NB4 (cell line): ENCODE measurements at regions not wholly inside any gene's neighbourhood (a gene's known extent, or its start where the extent isn't known, plus 50 kb on each side); places are given as distances from the start of the nearest gene placed in this dataset.

Source experiments
- CTCF ChIP-seq: IDR thresholded peaks from one replicate; pipeline ENCODE4 v1.5.1; 2012; ENCODE audit warnings: low read depth, low read length
- MAX ChIP-seq: IDR thresholded peaks from 2 replicates; pipeline ENCODE4 v1.6.1; 2011; ENCODE audit warnings: low read depth, low read length
- MYC ChIP-seq: IDR thresholded peaks from 2 replicates; pipeline ENCODE4 v1.6.1; 2011; ENCODE audit warnings: low read depth, low read length
- POLR2A ChIP-seq: IDR thresholded peaks from 2 replicates; pipeline ENCODE4 v1.6.1; 2011; ENCODE audit warnings: mild to moderate bottlenecking; ENCODE audit not compliant: insufficient read length; ENCODE audit errors: extremely low read depth

GRCh38 chr9:113656771-113657670 lies 193.5 kb downstream of the RGS3 start:
- TF ChIP-seq POLR2A: no peak
- no peak for TF ChIP-seq MYC
- TF ChIP-seq CTCF: no peak
- TF ChIP-seq MAX: no peak
